ENCODE measurements at regions not wholly inside any gene's neighbourhood (a gene's known extent, or its start where the extent isn't known, plus 50 kb on each side); places are given as distances from the start of the nearest gene placed in this dataset.

- no peak for TF ChIP-seq CTCF (conservative IDR thresholded peaks at IDR 0.05)
- TF ChIP-seq ZFX (IDR thresholded peaks at IDR 0.05): no peak
Measured at GRCh38 chr16:85346404-85347212, 234.3 kb upstream of the CIBAR2 start.

Data from C4-2B (cell line).